HEK293T (cell line): ENCODE measurements at regions not wholly inside any gene's neighbourhood (a gene's known extent, or its start where the extent isn't known, plus 50 kb on each side); places are given as distances from the start of the nearest gene placed in this dataset.

Source experiments
- ARNT ChIP-seq: fragments of 450-650 bp; IDR thresholded peaks from 2 replicates; pipeline ENCODE4 v1.6.1; 2017; ENCODE audit warnings: mild to moderate bottlenecking
- BHLHE40 ChIP-seq: fragments of 450-650 bp; IDR thresholded peaks from 2 replicates; pipeline ENCODE4 v1.6.1; 2016; ENCODE audit warnings: mild to moderate bottlenecking, moderate library complexity, borderline replicate concordance
- CTBP1 ChIP-seq: fragments of 450-650 bp; IDR thresholded peaks from 2 replicates; pipeline ENCODE4 v1.6.1; 2016; ENCODE audit warnings: borderline replicate concordance
- ELF4 ChIP-seq: fragments of 450-650 bp; IDR thresholded peaks from 2 replicates; pipeline ENCODE4 v1.6.1; 2017; ENCODE audit warnings: antibody characterized with exemption
- FOXK2 ChIP-seq: fragments of 450-650 bp; IDR thresholded peaks from 2 replicates; pipeline ENCODE4 v1.6.1; 2016; ENCODE audit warnings: mild to moderate bottlenecking
- FOXM1 ChIP-seq: fragments of 450-650 bp; IDR thresholded peaks from 2 replicates; pipeline ENCODE4 v1.6.1; 2017; ENCODE audit warnings: mild to moderate bottlenecking, borderline replicate concordance
- LEF1 ChIP-seq: fragments of 450-650 bp; IDR thresholded peaks from 2 replicates; pipeline ENCODE4 v1.6.1; 2017; ENCODE audit warnings: mild to moderate bottlenecking, borderline replicate concordance
- SP1 ChIP-seq: fragments of 450-650 bp; IDR thresholded peaks from 2 replicates; pipeline ENCODE4 v1.6.1; 2017
- SUZ12 ChIP-seq: fragments of 450-650 bp; IDR thresholded peaks from 2 replicates; pipeline ENCODE4 v1.6.1; 2016; ENCODE audit warnings: mild to moderate bottlenecking
- TF ChIP-seq, protein P1 (sequence below): fragments of 450-650 bp; IDR thresholded peaks from 2 replicates; pipeline ENCODE4 v1.6.1; 2016

DNA sequence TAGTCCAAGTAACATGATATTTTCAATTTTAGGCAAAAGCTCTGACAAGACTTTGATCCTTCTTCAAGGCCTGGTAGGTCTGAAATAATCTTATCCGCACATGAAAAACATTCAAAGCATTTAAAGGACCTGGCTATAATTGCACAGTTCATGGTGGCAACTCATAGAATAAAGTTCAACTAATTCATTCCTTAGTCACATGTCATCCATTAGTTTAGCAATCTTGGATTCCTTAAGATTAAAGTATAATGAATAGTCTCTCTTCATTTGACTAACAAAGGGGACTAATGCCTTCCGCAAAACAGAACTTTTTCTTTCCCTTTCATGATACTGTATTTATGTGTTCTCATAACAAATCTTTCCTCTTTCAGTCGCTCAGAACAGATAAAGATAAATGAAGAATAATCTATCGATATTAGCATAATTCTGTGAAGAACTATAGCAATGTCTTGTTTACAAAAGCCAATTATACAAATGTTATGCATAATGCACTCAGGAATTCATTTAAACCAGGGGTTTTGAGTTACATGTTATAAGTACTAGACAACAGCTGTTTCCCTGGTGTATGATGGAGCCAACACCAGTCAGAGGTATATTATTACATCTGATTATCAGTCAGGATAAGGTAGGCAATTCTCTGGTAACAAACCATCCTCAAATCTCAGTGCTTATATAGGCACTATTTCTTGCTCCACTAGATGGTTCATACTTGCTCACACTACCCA, 172.5 kb downstream of the POTEB3 start:
- TF ChIP-seq ELF4 (no peak), FOXM1 (no peak), SP1 (no peak), FOXK2 (no peak), CTBP1 (no peak), BHLHE40 (no peak), LEF1 (no peak), SUZ12 (no peak), ARNT (no peak)
- TF ChIP-seq, protein P1, sequence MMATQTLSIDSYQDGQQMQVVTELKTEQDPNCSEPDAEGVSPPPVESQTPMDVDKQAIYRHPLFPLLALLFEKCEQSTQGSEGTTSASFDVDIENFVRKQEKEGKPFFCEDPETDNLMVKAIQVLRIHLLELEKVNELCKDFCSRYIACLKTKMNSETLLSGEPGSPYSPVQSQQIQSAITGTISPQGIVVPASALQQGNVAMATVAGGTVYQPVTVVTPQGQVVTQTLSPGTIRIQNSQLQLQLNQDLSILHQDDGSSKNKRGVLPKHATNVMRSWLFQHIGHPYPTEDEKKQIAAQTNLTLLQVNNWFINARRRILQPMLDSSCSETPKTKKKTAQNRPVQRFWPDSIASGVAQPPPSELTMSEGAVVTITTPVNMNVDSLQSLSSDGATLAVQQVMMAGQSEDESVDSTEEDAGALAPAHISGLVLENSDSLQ = no peak
